ENCODE measurements at regions not wholly inside any gene's neighbourhood (a gene's known extent, or its start where the extent isn't known, plus 50 kb on each side); places are given as distances from the start of the nearest gene placed in this dataset.

- no peak overlapping the region for H3K4me3 ChIP-seq (ENCODE audit: low read depth, low read length)
- TF ChIP-seq, protein P1, sequence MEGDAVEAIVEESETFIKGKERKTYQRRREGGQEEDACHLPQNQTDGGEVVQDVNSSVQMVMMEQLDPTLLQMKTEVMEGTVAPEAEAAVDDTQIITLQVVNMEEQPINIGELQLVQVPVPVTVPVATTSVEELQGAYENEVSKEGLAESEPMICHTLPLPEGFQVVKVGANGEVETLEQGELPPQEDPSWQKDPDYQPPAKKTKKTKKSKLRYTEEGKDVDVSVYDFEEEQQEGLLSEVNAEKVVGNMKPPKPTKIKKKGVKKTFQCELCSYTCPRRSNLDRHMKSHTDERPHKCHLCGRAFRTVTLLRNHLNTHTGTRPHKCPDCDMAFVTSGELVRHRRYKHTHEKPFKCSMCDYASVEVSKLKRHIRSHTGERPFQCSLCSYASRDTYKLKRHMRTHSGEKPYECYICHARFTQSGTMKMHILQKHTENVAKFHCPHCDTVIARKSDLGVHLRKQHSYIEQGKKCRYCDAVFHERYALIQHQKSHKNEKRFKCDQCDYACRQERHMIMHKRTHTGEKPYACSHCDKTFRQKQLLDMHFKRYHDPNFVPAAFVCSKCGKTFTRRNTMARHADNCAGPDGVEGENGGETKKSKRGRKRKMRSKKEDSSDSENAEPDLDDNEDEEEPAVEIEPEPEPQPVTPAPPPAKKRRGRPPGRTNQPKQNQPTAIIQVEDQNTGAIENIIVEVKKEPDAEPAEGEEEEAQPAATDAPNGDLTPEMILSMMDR (IDR thresholded peaks at IDR 0.05; ENCODE audit: low read depth, low read length), result no peak
- DNase-seq (ENCODE audit: low read depth, low spot score), result no peak
- in situ Hi-C loops (cut with HindIII; ENCODE audit: low sequenced_read_pairs), result no loop called here
Observed at GRCh38 chr11:35066030-35066429, 72.9 kb upstream of the CD44 start.

- in situ Hi-C loops (cut with HindIII; ENCODE audit: low sequenced_read_pairs), result no loop called here
- no peak for DNase-seq (ENCODE audit: low read depth, low spot score)
Observed at GRCh38 chr11:35066783-35067423, 72.1 kb upstream of the CD44 start.

DNA sequence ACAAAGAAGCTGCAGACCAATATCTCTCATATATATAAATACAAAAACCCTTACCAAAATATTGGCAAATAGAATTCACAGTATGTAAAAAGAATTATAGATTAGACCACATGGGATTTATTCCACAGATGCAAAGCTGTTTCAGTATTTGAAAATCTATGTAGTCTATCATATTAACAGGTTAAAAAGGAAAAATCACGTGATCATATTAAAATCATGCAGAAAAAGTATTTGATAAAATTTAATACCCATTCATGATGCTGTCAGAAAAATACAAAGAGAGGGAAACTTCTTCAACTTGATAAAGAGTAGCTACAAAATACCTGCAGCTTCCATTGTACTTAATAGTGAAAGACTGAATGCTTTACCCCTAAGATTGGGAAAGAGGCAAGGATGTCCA is 67.2 kb upstream of the CD44 start:
- no peak for DNase-seq (ENCODE audit: low read depth, low spot score)
- in situ Hi-C loops (cut with HindIII; ENCODE audit: low sequenced_read_pairs), result no loop called here
- TF ChIP-seq, protein P1 (IDR thresholded peaks at IDR 0.05; ENCODE audit: low read depth, low read length), result no peak
- H3K4me3 ChIP-seq (ENCODE audit: low read depth, low read length), result no peak overlapping the region

More at GRCh38 chr11:35066783-35067423, 72.1 kb upstream of the CD44 start:
- no peak overlapping the region for H3K4me3 ChIP-seq (ENCODE audit: low read depth, low read length)
- TF ChIP-seq, protein P1 (IDR thresholded peaks at IDR 0.05; ENCODE audit: low read depth, low read length), result no peak

- no peak overlapping the region for H3K4me3 ChIP-seq (ENCODE audit: low read depth, low read length)
- in situ Hi-C loops (cut with HindIII; ENCODE audit: low sequenced_read_pairs), result no loop called here
- DNase-seq (ENCODE audit: low read depth, low spot score), result no peak
- TF ChIP-seq, protein P1 (IDR thresholded peaks at IDR 0.05; ENCODE audit: low read depth, low read length), result no peak
Observed at GRCh38 chr11:35073691-35074419, 65.1 kb upstream of the CD44 start.

GRCh38 chr11:35076201-35077100 is 62.5 kb upstream of the CD44 start:
- TF ChIP-seq, protein P1 (IDR thresholded peaks at IDR 0.05; ENCODE audit: low read depth, low read length), result no peak
- in situ Hi-C loops (cut with HindIII; ENCODE audit: low sequenced_read_pairs), result no loop called here
- DNase-seq (ENCODE audit: low read depth, low spot score), result no peak
- H3K4me3 ChIP-seq (ENCODE audit: low read depth, low read length), result no peak overlapping the region

DNA sequence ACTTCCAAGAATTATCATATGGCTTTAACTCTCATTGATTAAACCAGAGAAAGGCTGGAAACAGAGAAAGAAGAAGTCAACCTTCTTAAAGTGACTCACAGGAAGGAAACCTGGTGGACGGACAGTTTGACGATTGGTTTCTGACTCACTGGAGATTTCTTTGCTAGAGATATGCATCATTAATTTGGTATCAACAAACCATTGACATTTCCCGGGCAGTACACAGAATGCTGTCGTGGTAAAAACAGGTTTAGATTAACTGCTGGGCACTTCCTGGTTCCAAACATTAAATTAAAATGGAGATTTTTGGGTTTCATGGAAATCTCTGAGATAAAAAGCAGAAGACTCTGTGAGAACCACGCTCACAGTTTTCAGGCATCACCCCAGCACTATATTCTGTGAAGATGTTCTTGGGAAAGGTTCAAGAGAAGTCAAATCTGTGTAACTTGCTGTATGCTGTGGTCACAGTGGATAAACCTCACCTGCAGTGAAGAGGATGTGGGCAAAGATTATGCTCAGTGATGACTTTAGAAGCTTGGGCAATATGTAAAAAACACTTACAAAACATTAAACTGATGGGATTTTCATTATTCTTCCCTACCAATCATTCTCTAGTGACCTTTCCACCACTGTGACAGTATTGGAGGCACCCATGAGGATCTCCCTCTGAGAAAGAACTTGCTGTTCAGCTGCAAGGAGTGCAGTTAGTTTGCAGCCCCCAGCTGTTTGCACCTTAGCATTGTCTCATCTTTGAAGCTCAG is 61.1 kb upstream of the CD44 start:
- peak; percentile 63 for DNase-seq (ENCODE audit: low read depth, low spot score)
- in situ Hi-C loops (cut with HindIII; ENCODE audit: low sequenced_read_pairs), result no loop called here
- H3K4me3 ChIP-seq (ENCODE audit: low read depth, low read length), result no peak overlapping the region
- TF ChIP-seq, protein P1 (IDR thresholded peaks at IDR 0.05; ENCODE audit: low read depth, low read length), result no peak

Data from astrocyte of the spinal cord (primary cell).